Loucy (cell line): ENCODE measurements at regions not wholly inside any gene's neighbourhood (a gene's known extent, or its start where the extent isn't known, plus 50 kb on each side); places are given as distances from the start of the nearest gene placed in this dataset.

Experiments
- EZH2phosphoT487 ChIP-seq: fragments of 200-600 bp; IDR thresholded peaks from 2 replicates; pipeline ENCODE4 v1.6.1; 2018; ENCODE audit warnings: antibody characterized with exemption, mild to moderate bottlenecking, moderate library complexity, borderline replicate concordance
- TF ChIP-seq, protein P1 (sequence below): fragments of 200-600 bp; sonication (generic); conservative IDR thresholded peaks from 2 replicates; pipeline ENCODE4 v1.5.1; 2014; ENCODE audit warnings: mild to moderate bottlenecking, antibody characterized with exemption, low read length

DNA sequence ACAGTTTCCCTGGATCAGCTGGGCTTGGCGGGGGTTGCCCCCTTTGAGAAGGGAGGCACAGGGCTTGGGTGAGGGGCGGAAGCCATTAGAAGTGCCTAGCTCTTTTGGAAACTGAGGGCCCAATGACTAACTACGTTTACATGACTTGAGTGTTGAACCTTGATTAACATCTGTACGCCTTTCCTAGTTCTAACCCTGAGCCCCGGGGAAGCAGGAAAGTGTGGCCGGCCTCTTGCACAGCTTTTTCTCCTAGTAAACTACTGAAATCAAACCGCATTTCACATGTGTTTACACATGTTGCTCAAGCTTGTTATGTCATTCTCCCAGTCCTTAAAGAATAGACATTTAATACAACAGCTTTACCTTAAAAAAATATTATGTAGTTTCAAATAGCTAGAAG lies 1356.4 kb upstream of the TMEM132C start:
- TF ChIP-seq, protein P1, sequence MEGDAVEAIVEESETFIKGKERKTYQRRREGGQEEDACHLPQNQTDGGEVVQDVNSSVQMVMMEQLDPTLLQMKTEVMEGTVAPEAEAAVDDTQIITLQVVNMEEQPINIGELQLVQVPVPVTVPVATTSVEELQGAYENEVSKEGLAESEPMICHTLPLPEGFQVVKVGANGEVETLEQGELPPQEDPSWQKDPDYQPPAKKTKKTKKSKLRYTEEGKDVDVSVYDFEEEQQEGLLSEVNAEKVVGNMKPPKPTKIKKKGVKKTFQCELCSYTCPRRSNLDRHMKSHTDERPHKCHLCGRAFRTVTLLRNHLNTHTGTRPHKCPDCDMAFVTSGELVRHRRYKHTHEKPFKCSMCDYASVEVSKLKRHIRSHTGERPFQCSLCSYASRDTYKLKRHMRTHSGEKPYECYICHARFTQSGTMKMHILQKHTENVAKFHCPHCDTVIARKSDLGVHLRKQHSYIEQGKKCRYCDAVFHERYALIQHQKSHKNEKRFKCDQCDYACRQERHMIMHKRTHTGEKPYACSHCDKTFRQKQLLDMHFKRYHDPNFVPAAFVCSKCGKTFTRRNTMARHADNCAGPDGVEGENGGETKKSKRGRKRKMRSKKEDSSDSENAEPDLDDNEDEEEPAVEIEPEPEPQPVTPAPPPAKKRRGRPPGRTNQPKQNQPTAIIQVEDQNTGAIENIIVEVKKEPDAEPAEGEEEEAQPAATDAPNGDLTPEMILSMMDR = no peak
- no peak for TF ChIP-seq EZH2phosphoT487
